ENCODE measurements at regions not wholly inside any gene's neighbourhood (a gene's known extent, or its start where the extent isn't known, plus 50 kb on each side); places are given as distances from the start of the nearest gene placed in this dataset.

DNA sequence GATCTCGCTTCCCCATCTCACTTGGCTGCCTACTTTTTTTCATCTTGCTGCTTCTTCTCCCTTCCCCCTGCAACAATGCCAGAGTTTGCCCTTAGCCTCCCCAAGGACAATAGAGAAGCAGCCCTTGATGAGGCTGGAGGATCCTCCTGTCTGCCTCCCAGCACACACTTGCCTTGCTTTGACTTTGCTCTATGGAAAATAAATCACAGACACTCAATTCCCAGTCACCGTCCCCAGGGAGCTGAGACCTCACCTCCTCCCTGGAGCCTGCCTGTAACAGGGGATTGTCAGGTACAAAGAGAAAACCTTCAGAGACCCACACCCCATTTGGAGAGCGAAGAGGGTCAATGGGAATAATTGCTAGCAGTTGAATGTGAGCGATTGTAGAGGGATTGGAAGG is 242.1 kb upstream of the ZNF462 start:
- Histone ChIP-seq H3K27ac (ENCODE audit: low read depth in 1 of 2, low read length in 2 of 2) (no peak overlapping the region), H3K36me3 (ENCODE audit: control insufficient read depth in 4 of 4, insufficient read depth in 3 of 4, low read depth in 1 of 4, low read length in 3 of 4) (no peaks in the 10 kb centered on the region), H3K4me3 (ENCODE audit: low read depth in 1 of 3, low read length in 3 of 3) (no peak overlapping the region), H3K4me1 (ENCODE audit: control insufficient read depth in 4 of 4, insufficient read depth in 4 of 4, low read length in 3 of 4) (no peaks in the 10 kb centered on the region), H3K9me3 (ENCODE audit: control insufficient read depth in 4 of 4, low read length in 3 of 4) (peaks cover 0 to 2% (median 0%) of the 10 kb centered on the region in 4 donors), H3K9ac (ENCODE audit: low read depth in 1 of 2, low read length in 2 of 2) (no peak overlapping the region), H3K27me3 (ENCODE audit: control insufficient read depth in 4 of 4, insufficient read depth in 4 of 4, low read length in 3 of 4) (peaks cover 0 to 4% (median 0%) of the 10 kb centered on the region in 4 donors)
- DNase-seq (ENCODE audit: low spot score) = no peak
- no peak for TF ChIP-seq ATF3 (IDR thresholded peaks at IDR 0.05)
- 86% methylated on average over 4 of the region's 4 CpGs for WGBS

DNA sequence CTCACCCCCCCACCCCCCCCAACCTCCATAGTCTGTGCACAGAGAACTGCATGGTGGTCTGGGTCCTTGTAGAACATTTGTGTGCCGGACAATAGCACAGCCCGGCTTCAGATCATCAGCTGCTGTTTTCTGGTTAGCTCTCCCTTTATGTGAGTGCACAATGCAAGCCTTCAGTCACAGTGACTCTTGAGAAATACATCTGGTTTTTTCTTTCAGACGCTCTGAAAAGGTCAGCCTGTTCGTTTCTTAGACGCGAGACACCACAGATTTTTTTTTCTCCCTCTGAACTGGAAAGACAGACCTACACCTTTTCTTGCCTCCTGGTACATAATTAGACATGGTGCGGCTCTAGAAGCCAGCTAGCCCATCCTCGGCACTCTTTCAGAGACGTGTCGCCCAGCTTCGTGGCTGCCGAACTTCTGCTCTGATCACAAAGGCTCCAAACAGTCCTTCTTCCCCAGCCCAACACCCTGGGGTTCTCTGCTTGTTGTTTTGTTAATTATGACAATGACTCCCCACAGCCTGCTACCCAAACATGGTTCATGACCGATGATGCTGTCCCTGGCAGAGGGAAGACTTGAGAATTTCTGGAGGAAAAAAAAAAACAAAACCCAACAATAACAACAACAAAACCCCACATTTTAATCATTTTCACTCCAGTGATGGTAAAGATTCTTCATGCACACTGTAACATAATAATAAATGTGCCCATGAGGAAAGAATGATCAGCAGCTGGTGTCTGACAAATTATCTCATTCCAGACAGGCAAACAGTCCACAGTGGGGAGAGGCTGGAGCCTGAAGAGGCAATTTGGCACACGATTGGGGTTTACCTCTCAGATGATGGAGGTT is 241.4 kb upstream of the ZNF462 start:
- WGBS = 68% methylated on average over 14 of the region's 14 CpGs
- Histone ChIP-seq H3K9me3 (ENCODE audit: control insufficient read depth in 4 of 4, low read length in 3 of 4) (no peaks in the 10 kb centered on the region), H3K4me3 (ENCODE audit: low read depth in 1 of 3, low read length in 3 of 3) (no peak overlapping the region), H3K27ac (ENCODE audit: low read depth in 1 of 2, low read length in 2 of 2) (no peak overlapping the region), H3K27me3 (ENCODE audit: control insufficient read depth in 4 of 4, insufficient read depth in 4 of 4, low read length in 3 of 4) (peaks cover 0 to 4% (median 0%) of the 10 kb centered on the region in 4 donors), H3K4me1 (ENCODE audit: control insufficient read depth in 4 of 4, insufficient read depth in 4 of 4, low read length in 3 of 4) (no peaks in the 10 kb centered on the region), H3K9ac (ENCODE audit: low read depth in 1 of 2, low read length in 2 of 2) (no peak overlapping the region), H3K36me3 (ENCODE audit: control insufficient read depth in 4 of 4, insufficient read depth in 3 of 4, low read depth in 1 of 4, low read length in 3 of 4) (no peaks in the 10 kb centered on the region)
- DNase-seq (ENCODE audit: low spot score) = no peak
- TF ChIP-seq FOXA1 (IDR thresholded peaks at IDR 0.05) (no peak), HNF4A (conservative IDR thresholded peaks at IDR 0.05) (no peak), YY1 (IDR thresholded peaks at IDR 0.05) (no peak)

- H3K4me1 ChIP-seq (ENCODE audit: control insufficient read depth in 4 of 4, insufficient read depth in 4 of 4, low read length in 3 of 4) = no peaks in the 10 kb centered on the region
- 85% methylated on average over 10 of the region's 10 CpGs for WGBS
- no peaks in the 10 kb centered on the region for H3K36me3 ChIP-seq (ENCODE audit: control insufficient read depth in 4 of 4, insufficient read depth in 3 of 4, low read depth in 1 of 4, low read length in 3 of 4)
- no peak for TF ChIP-seq FOXA1 (IDR thresholded peaks at IDR 0.05)
- TF ChIP-seq EGR1 (IDR thresholded peaks at IDR 0.05; ENCODE audit: low read depth in 2 of 2) = no peak
- no peak for TF ChIP-seq FOXA2 (IDR thresholded peaks at IDR 0.05)
- no peak for TF ChIP-seq SP1 (IDR thresholded peaks at IDR 0.05)
- TF ChIP-seq, protein P1, sequence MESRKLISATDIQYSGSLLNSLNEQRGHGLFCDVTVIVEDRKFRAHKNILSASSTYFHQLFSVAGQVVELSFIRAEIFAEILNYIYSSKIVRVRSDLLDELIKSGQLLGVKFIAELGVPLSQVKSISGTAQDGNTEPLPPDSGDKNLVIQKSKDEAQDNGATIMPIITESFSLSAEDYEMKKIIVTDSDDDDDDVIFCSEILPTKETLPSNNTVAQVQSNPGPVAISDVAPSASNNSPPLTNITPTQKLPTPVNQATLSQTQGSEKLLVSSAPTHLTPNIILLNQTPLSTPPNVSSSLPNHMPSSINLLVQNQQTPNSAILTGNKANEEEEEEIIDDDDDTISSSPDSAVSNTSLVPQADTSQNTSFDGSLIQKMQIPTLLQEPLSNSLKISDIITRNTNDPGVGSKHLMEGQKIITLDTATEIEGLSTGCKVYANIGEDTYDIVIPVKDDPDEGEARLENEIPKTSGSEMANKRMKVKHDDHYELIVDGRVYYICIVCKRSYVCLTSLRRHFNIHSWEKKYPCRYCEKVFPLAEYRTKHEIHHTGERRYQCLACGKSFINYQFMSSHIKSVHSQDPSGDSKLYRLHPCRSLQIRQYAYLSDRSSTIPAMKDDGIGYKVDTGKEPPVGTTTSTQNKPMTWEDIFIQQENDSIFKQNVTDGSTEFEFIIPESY (IDR thresholded peaks at IDR 0.05) = no peak
- TF ChIP-seq MAX (IDR thresholded peaks at IDR 0.05) = no peak
- no peak for TF ChIP-seq RXRA (IDR thresholded peaks at IDR 0.05)
- no peak for TF ChIP-seq HNF4G (IDR thresholded peaks at IDR 0.05)
- no peak for TF ChIP-seq TAF1 (conservative IDR thresholded peaks at IDR 0.05)
- no peak for TF ChIP-seq ATF3 (IDR thresholded peaks at IDR 0.05)
- no peak for TF ChIP-seq RAD21 (IDR thresholded peaks at IDR 0.05)
- TF ChIP-seq NR2F2 (IDR thresholded peaks at IDR 0.05) = no peak
- TF ChIP-seq YY1 (IDR thresholded peaks at IDR 0.05) = no peak
- H3K4me3 ChIP-seq (ENCODE audit: low read depth in 1 of 3, low read length in 3 of 3) = no peak overlapping the region
- no peak overlapping the region for H3K9ac ChIP-seq (ENCODE audit: low read depth in 1 of 2, low read length in 2 of 2)
- no peaks in the 10 kb centered on the region for H3K9me3 ChIP-seq (ENCODE audit: control insufficient read depth in 4 of 4, low read length in 3 of 4)
- peaks cover 0 to 4% (median 0%) of the 10 kb centered on the region in 4 donors for H3K27me3 ChIP-seq (ENCODE audit: control insufficient read depth in 4 of 4, insufficient read depth in 4 of 4, low read length in 3 of 4)
- DNase-seq (ENCODE audit: low spot score) = no peak
- no peak overlapping the region for H3K27ac ChIP-seq (ENCODE audit: low read depth in 1 of 2, low read length in 2 of 2)
Observed at GRCh38 chr9:106622164-106622487, 240.8 kb upstream of the ZNF462 start.

Measured in liver (tissue), 7 donors.